Liver (tissue), 3 donors: ENCODE measurements at regions not wholly inside any gene's neighbourhood (a gene's known extent, or its start where the extent isn't known, plus 50 kb on each side); places are given as distances from the start of the nearest gene placed in this dataset.

Experiments
- RAD21 ChIP-seq, 2 donors: IDR thresholded peaks; 2 replicates each; pipeline ENCODE4 v1.6.1; 2016; ENCODE audit warnings: antibody characterized with exemption in 2 of 2, mild to moderate bottlenecking in 2 of 2
- TAF1 ChIP-seq: conservative IDR thresholded peaks from 2 replicates; pipeline ENCODE4 v1.6.1; 2016; ENCODE audit warnings: antibody characterized with exemption, mild to moderate bottlenecking
- TF ChIP-seq, protein P1 (sequence below): fragments of 150-350 bp; IDR thresholded peaks from 2 replicates; pipeline ENCODE4 v1.5.1; 2017; ENCODE audit warnings: improper control_type of control experiment, low read depth, low read length; ENCODE audit not compliant: missing input control
- donor health status: healthy.
- donor health status: healthy.

DNA sequence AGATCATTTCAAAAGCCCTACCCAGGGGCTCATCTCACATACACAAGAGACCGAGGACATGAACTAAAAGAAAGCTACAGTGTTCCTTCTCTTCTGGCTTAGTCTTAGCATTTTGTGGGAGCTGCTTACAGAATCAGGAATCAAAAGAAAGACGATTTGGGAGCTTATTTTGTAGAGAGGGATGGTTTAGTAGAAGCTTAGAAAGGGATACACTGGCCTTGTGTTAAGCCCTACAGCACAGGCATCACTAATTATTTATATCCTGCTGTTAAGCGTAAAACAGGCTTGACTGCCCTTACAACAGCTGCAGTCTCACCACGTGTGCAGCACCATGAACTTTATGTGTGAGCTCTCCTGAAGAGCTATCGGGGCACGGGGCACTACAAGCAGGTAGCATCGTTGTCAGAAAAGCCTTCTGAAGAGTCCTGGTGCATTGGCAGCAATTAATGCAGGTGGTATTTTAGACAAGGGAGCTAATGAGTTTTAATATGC, 798.3 kb downstream of the NXPH1 start:
- TF ChIP-seq, protein P1, sequence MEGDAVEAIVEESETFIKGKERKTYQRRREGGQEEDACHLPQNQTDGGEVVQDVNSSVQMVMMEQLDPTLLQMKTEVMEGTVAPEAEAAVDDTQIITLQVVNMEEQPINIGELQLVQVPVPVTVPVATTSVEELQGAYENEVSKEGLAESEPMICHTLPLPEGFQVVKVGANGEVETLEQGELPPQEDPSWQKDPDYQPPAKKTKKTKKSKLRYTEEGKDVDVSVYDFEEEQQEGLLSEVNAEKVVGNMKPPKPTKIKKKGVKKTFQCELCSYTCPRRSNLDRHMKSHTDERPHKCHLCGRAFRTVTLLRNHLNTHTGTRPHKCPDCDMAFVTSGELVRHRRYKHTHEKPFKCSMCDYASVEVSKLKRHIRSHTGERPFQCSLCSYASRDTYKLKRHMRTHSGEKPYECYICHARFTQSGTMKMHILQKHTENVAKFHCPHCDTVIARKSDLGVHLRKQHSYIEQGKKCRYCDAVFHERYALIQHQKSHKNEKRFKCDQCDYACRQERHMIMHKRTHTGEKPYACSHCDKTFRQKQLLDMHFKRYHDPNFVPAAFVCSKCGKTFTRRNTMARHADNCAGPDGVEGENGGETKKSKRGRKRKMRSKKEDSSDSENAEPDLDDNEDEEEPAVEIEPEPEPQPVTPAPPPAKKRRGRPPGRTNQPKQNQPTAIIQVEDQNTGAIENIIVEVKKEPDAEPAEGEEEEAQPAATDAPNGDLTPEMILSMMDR, result no peak
- no peak for TF ChIP-seq TAF1
- TF ChIP-seq RAD21 (IDR thresholded peaks at IDR 0.05), result no peak
